ENCODE measurements at regions not wholly inside any gene's neighbourhood (a gene's known extent, or its start where the extent isn't known, plus 50 kb on each side); places are given as distances from the start of the nearest gene placed in this dataset.

DNA sequence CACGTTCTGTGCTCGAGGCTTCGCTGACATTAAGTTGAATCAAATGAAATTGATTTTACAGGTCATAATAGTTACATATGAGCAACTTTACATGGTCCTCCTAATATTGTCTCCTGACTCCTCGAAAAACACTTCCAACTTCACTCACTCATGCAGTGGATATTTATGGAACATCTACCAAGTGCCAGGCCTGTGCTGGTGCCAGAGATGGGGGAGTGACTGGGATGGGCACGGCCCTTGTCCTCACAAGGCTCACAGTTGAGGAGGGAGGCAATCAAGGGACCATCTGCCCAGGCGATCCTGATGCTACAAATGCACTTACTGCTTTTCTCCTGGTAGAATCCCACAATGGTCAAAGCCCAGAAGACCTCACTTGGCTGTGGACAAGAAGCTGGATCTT is 426.4 kb downstream of the PREX1 start:
- no peak for TF ChIP-seq ELF4 (IDR thresholded peaks at IDR 0.05)
- no peak for TF ChIP-seq SP1 (IDR thresholded peaks at IDR 0.05)
- TF ChIP-seq FOXK2 (IDR thresholded peaks at IDR 0.05), result no peak
- no peak for TF ChIP-seq FOXM1 (IDR thresholded peaks at IDR 0.05; ENCODE audit: borderline replicate concordance)
- TF ChIP-seq NFRKB (IDR thresholded peaks at IDR 0.05), result no peak
- no peak for TF ChIP-seq SUZ12 (IDR thresholded peaks at IDR 0.05)

Measured in HEK293T (cell line).